GM18907 (cell line): ENCODE measurements at regions not wholly inside any gene's neighbourhood (a gene's known extent, or its start where the extent isn't known, plus 50 kb on each side); places are given as distances from the start of the nearest gene placed in this dataset.
"Not testable (repeated sequence)": the region's sequence is repeated elsewhere in the genome, so short reads cannot be mapped to it uniquely, and the experiment has no call there.

Source experiments
- ATAC-seq: cut with Tn5 transposase; IDR thresholded peaks from one replicate; pipeline ENCODE4 v1.9.1; 2021; ENCODE audit warnings: mild to moderate bottlenecking, moderate library complexity; ENCODE audit not compliant: unreplicated experiment

- no peak for ATAC-seq
Measured at GRCh38 chr2:12871694-12872315, 155.1 kb downstream of the TRIB2 start.

GRCh38 chr2:12877761-12878160 is 161.0 kb downstream of the TRIB2 start:
- ATAC-seq, result no peak

GRCh38 chr2:12879649-12880048 is 162.9 kb downstream of the TRIB2 start:
- ATAC-seq, result no peak

GRCh38 chr2:12881952-12882351 is 165.2 kb downstream of the TRIB2 start:
- ATAC-seq, result no peak

GRCh38 chr2:12882393-12882792 is 165.7 kb downstream of the TRIB2 start:
- ATAC-seq, result no peak

GRCh38 chr2:12883906-12884305 is 167.2 kb downstream of the TRIB2 start:
- no peak for ATAC-seq

GRCh38 chr2:12884713-12885282 is 168.1 kb downstream of the TRIB2 start:
- no peak for ATAC-seq

GRCh38 chr2:12890066-12890465 is 173.3 kb downstream of the TRIB2 start:
- no peak for ATAC-seq

GRCh38 chr2:12890481-12890991 is 173.8 kb downstream of the TRIB2 start:
- ATAC-seq, result no peak

- ATAC-seq, result no peak
Measured at GRCh38 chr2:12895017-12895416, 178.3 kb downstream of the TRIB2 start.

GRCh38 chr2:12896318-12896982 is 179.7 kb downstream of the TRIB2 start:
- ATAC-seq, result no peak

GRCh38 chr2:12897181-12897580 is 180.4 kb downstream of the TRIB2 start:
- ATAC-seq, result no peak

- ATAC-seq, result no peak
Measured at GRCh38 chr2:12903272-12903671, 186.5 kb downstream of the TRIB2 start.

GRCh38 chr2:12910431-12910830 is 193.7 kb downstream of the TRIB2 start:
- no peak for ATAC-seq

GRCh38 chr2:12915787-12916186 is 199.1 kb downstream of the TRIB2 start:
- ATAC-seq, result no peak

- ATAC-seq, result no peak
Measured at GRCh38 chr2:12918138-12918834, 201.6 kb downstream of the TRIB2 start.

GRCh38 chr2:12918835-12919445 is 202.2 kb downstream of the TRIB2 start:
- no peak for ATAC-seq

- no peak for ATAC-seq
Measured at GRCh38 chr2:12921321-12921720, 204.6 kb downstream of the TRIB2 start.

- no peak for ATAC-seq
Measured at GRCh38 chr2:12923907-12924610, 207.3 kb downstream of the TRIB2 start.

- not testable (repeated sequence) for ATAC-seq
Measured at GRCh38 chr2:12926641-12927040, 209.9 kb downstream of the TRIB2 start.
